ENCODE measurements at regions not wholly inside any gene's neighbourhood (a gene's known extent, or its start where the extent isn't known, plus 50 kb on each side); places are given as distances from the start of the nearest gene placed in this dataset.

- TF ChIP-seq, protein P1, sequence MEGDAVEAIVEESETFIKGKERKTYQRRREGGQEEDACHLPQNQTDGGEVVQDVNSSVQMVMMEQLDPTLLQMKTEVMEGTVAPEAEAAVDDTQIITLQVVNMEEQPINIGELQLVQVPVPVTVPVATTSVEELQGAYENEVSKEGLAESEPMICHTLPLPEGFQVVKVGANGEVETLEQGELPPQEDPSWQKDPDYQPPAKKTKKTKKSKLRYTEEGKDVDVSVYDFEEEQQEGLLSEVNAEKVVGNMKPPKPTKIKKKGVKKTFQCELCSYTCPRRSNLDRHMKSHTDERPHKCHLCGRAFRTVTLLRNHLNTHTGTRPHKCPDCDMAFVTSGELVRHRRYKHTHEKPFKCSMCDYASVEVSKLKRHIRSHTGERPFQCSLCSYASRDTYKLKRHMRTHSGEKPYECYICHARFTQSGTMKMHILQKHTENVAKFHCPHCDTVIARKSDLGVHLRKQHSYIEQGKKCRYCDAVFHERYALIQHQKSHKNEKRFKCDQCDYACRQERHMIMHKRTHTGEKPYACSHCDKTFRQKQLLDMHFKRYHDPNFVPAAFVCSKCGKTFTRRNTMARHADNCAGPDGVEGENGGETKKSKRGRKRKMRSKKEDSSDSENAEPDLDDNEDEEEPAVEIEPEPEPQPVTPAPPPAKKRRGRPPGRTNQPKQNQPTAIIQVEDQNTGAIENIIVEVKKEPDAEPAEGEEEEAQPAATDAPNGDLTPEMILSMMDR (IDR thresholded peaks at IDR 0.05; ENCODE audit: borderline replicate concordance, extremely low read depth, low read length, poor library complexity, severe bottlenecking) = no peak
- TF ChIP-seq EZH2 (IDR thresholded peaks at IDR 0.05; ENCODE audit: borderline replicate concordance, low read depth, low read length, severe bottlenecking) = no peak
Measured at GRCh38 chr4:92047209-92047875, 256.4 kb upstream of the GRID2 start.
